Activated CD4-positive, alpha-beta T cell treated with anti-CD3 and anti-CD28 coated beads for 36 hours (primary cell): ENCODE measurements at regions not wholly inside any gene's neighbourhood (a gene's known extent, or its start where the extent isn't known, plus 50 kb on each side); places are given as distances from the start of the nearest gene placed in this dataset.

ENCODE experiments used
- ATAC-seq: fragments of 200-7000 bp; cut with Tn5 transposase; one replicate; pipeline ENCODE4 v1.10.0; 2021; ENCODE audit warnings: mild to moderate bottlenecking, moderate library complexity
- CTCF ChIA-PET: fragments of 350-600 bp; sonication (Branson Sonifier 250); formaldehyde crosslinking; loops from one replicate; lab custom pipeline; 2021; ENCODE audit warnings: antibody characterized with exemption; lab: Charles Lee
- POLR2A ChIA-PET: fragments of 350-600 bp; sonication (Branson Sonifier 250); formaldehyde crosslinking; loops from one replicate; lab custom pipeline; 2021; ENCODE audit warnings: antibody characterized with exemption, inconsistent platforms; lab: Charles Lee
- DNase-seq: peaks from one replicate; pipeline ENCODE4 v3.0.0-alpha.2; 2020
- H3K27ac Mint-ChIP-seq: one replicate; pipeline ENCODE4 v1.8.0; 2021; ENCODE audit warnings: mixed read lengths
- H3K27me3 Mint-ChIP-seq: one replicate; pipeline ENCODE4 v1.8.0; 2021; ENCODE audit warnings: mixed read lengths
- H3K36me3 Mint-ChIP-seq: one replicate; pipeline ENCODE4 v1.8.0; 2021; ENCODE audit warnings: low read depth, mixed read lengths
- H3K4me1 Mint-ChIP-seq: one replicate; pipeline ENCODE4 v1.8.0; 2021; ENCODE audit warnings: mixed read lengths
- H3K4me3 Mint-ChIP-seq: one replicate; pipeline ENCODE4 v1.8.0; 2021; ENCODE audit warnings: mild to moderate bottlenecking, moderate library complexity, mixed read lengths
- H3K9me3 Mint-ChIP-seq: one replicate; pipeline ENCODE4 v1.8.0; 2021; ENCODE audit warnings: low read depth, mixed read lengths
- intact Hi-C, 2 experiments: fragments of 100-400 bp; cut with DNase I in 1 of 2; cut with micrococcal nuclease in 1 of 2; formaldehyde crosslinking; loops; one replicate each; pipeline versions ENCODE4 v1.14.2 to v1.15.1; 2022 to 2024; cut with DNase I, micrococcal nuclease

DNA sequence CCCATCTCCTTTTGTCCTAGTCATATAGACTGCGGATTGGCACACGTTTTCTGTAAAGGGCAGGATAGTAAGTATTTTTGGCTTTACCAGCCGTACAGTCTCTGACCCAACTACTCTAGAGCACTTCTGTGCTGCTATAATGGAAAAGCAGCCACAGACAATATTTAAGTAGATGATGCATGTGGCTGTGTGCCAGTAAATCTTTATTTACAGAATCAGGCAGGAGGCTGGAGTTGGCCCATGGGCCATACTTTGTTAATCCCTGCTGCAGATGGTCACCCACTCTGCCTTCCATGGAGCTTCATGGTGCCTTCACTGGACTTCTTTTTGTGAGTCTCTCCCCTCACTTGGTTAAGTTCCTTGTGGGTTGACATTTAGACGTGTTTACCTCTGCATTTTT lies 584.5 kb upstream of the TBX3 start:
- Mint-ChIP-seq H3K27me3 (no peaks in the 10 kb centered on the region), H3K4me3 (no peak overlapping the region), H3K9me3 (no peaks in the 10 kb centered on the region), H3K36me3 (no peaks in the 10 kb centered on the region), H3K4me1 (no peaks in the 10 kb centered on the region), H3K27ac (no peak overlapping the region)
- ChIA-PET CTCF (no interaction called here), POLR2A (no interaction called here)
- ATAC-seq (no peak), DNase-seq (no peak)
- intact Hi-C loops = no loop called here

DNA sequence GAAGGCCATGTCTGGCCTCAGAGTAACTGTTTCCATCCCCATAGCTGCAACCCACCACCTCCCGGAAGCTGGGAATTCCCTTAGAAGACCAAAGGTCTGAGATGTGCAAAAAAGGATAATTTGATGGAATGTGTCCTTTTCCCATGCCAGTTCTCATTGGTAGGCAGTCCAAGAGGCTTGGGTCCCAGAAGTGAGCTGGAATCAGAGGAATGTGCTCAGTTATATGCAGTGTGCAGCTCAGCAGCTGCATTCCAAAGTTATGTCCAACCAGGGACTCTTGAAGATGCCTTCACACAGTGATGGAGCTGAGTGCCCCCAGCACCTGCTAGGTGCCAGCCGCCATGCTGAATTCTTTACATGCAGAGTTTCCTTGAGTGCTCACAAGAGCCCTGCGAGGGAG lies 583.9 kb upstream of the TBX3 start:
- Mint-ChIP-seq H3K4me3 (no peak overlapping the region), H3K27me3 (no peaks in the 10 kb centered on the region), H3K9me3 (no peaks in the 10 kb centered on the region), H3K36me3 (no peaks in the 10 kb centered on the region), H3K4me1 (no peaks in the 10 kb centered on the region), H3K27ac (no peak overlapping the region)
- ChIA-PET CTCF (no interaction called here), POLR2A (no interaction called here)
- no peak for ATAC-seq
- DNase-seq = no peak
- intact Hi-C loops = no loop called here

DNA sequence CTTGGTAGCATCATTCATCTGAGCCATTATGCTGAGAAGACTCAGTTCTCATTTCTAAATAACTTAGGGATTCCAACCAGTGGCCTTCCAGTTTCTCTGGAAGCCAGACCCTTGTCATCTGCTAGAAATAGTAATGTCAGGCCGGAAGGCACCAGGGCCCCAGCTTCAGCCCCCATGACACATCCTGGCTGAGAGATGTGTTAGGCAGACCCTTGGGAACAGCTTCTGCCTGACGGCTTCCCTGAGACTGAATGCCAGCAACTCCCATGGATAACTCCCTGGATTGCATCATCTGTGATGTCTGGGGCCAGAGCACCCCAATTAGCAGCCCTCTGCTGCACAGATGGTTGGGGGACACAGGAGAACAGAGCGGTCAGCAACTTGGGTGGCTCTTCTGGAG lies 583.5 kb upstream of the TBX3 start:
- ChIA-PET CTCF (no interaction called here), POLR2A (no interaction called here)
- Mint-ChIP-seq H3K4me3 (no peak overlapping the region), H3K4me1 (no peaks in the 10 kb centered on the region), H3K9me3 (no peaks in the 10 kb centered on the region), H3K36me3 (no peaks in the 10 kb centered on the region), H3K27ac (no peak overlapping the region), H3K27me3 (no peaks in the 10 kb centered on the region)
- DNase-seq = no peak
- intact Hi-C loops = no loop called here
- no peak for ATAC-seq

DNA sequence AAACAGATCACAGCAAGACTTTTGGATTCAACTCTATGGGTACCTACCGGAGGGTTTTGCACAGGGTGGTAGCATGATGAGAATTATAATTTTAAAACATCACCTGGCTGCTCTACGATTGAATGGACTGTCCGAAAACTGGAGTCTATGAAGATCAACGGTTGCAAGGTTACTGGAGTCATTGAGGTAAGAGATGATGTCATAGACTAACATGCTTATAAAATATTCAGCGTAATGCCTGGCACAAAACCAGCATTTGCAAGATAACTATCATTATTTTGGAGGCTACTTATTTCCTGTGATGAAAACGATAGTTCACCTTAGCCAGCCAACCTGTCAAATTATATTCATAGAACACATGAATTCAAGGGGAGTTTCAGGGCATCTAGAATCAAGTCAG lies 580.6 kb upstream of the TBX3 start:
- H3K4me3 Mint-ChIP-seq = no peak overlapping the region
- ATAC-seq = no peak
- H3K36me3 Mint-ChIP-seq = no peaks in the 10 kb centered on the region
- no peaks in the 10 kb centered on the region for H3K4me1 Mint-ChIP-seq
- intact Hi-C loops = no loop called here
- CTCF ChIA-PET = no interaction called here
- no peaks in the 10 kb centered on the region for H3K27me3 Mint-ChIP-seq
- H3K27ac Mint-ChIP-seq = no peak overlapping the region
- POLR2A ChIA-PET = no interaction called here
- H3K9me3 Mint-ChIP-seq = no peaks in the 10 kb centered on the region
- no peak for DNase-seq

DNA sequence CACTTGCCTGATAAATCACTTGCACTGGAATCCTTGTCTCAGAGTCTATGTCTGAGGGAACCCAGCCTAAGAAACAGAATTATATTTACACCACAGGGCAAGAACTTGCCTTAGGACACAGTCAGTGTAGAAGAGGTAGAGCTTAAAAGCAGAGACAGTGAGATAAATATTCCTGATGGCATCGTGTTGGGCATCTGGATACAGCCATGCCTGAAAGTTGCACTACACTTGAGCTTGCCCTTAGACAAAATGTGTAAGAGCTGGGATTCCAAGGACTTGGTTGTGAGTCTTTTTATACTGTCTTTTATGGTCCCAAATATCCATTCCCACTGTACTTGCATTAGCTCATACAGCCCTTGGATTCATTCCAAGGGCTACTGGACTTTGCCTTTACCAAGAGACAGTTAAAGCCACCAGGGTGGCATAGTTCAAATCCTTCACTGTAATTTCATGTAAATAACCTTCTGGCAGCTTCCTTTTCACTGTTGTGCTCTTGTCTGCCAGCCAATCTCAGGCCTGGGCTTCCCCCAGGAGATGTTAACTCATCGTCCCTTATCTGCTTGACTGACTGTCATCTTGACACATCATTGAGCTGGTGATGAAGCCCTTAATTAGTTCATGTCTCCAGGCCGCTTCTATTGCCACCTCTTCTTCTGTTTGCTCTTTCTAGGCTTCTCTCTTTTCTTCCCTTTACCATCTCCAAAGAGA lies 577.9 kb upstream of the TBX3 start:
- Mint-ChIP-seq H3K36me3 (no peaks in the 10 kb centered on the region), H3K27me3 (no peaks in the 10 kb centered on the region), H3K4me3 (no peak overlapping the region), H3K27ac (no peak overlapping the region), H3K9me3 (no peaks in the 10 kb centered on the region), H3K4me1 (no peaks in the 10 kb centered on the region)
- DNase-seq (no peak), ATAC-seq (no peak)
- POLR2A ChIA-PET = interaction anchor here (0.6 kb wide), 1 partner anchor 46 kb away, joined by 3 read pairs; no protein-coding TSS in a partner anchor
- CTCF ChIA-PET = interaction anchor here (0.7 kb wide), 1 partner anchor 1195 kb away, joined by 4 read pairs; no protein-coding TSS in a partner anchor
- intact Hi-C loops = no loop called here

DNA sequence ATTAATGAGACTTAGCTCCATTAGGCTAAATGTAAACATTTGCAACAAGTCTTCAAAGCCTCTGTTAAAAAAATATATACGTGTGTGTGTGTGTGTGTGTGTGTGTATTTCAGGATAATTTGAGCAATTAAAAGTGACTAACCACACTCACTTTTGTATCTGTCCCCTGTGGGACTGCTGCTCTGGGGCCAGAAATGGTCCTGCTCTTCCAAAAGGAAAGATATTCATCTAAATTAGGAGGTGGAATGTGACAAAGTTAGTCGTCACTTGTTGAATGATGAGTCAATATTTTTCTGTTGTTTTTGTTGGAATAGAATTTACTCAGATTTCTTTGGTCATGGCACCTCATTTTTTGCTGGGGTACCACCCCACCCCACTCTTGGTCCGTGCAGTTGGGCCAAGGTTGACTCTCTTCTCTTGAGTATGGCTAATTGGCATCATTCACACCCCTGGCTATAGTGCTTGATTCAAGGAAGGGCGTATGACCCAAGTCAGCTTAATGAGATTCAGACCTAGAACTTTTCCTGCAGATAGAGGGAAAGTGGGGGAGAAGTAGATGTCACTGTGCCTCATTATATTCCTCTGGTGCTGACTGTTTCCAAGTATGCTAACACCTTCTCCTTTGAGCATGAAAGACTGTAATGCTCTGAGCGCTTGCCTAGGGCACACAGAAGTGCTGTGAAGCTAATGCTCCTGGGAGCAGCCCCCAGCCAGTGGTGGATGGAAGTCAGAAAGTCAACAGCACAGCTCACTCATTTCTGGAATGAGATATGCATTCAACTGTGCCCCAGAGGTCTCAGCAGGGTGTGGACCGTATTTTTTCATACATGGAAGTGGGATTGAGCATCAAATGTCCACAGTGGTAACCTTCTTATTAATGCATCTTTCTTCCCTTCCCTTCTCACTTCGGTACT lies 577.0 kb upstream of the TBX3 start:
- Mint-ChIP-seq H3K4me1 (no peaks in the 10 kb centered on the region), H3K27me3 (no peaks in the 10 kb centered on the region), H3K27ac (no peak overlapping the region), H3K4me3 (no peak overlapping the region), H3K9me3 (no peaks in the 10 kb centered on the region), H3K36me3 (no peaks in the 10 kb centered on the region)
- DNase-seq (no peak), ATAC-seq (no peak)
- intact Hi-C loops = no loop called here
- ChIA-PET CTCF (no interaction called here), POLR2A (no interaction called here)

DNA sequence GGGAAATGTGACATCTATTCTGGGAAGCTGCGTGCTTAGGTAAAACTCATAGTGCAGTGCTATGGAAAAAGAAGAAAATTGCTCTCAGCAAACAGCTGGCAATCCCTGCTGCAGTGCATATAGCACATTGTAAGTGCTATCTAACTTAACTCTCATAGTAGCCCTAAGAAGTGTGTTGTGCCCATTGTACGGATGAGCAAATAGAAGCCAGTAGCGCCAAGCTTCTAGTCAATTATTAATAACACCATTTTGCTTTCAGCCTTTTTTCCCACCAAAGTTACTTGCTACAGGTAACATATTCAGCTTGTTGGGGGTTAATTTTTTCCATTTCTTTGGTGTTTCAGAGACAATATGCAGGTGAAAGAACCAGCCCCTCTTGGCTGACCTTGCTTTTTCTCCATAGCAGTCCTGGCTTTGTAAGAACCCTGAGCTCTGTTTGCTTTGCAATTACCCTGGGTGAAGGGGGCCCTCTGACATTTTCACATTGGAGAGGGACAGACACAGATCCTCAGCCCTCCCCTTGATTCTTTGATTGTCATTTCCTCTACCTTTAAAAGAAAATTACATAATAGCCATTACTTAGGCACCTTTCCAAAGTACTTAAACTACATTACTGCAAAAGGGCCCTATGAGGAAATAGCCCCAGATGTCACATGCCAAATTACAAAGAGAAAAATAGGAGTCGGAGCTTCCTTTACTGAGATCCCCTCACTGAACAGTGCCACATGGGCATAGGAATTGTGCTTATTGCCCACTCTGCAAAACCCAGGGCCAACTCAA lies 576.2 kb upstream of the TBX3 start:
- ChIA-PET POLR2A (no interaction called here), CTCF (no interaction called here)
- Mint-ChIP-seq H3K27me3 (no peaks in the 10 kb centered on the region), H3K27ac (no peak overlapping the region), H3K9me3 (no peaks in the 10 kb centered on the region), H3K4me1 (no peaks in the 10 kb centered on the region), H3K36me3 (no peaks in the 10 kb centered on the region), H3K4me3 (no peak overlapping the region)
- intact Hi-C loops = no loop called here
- DNase-seq (no peak), ATAC-seq (no peak)

DNA sequence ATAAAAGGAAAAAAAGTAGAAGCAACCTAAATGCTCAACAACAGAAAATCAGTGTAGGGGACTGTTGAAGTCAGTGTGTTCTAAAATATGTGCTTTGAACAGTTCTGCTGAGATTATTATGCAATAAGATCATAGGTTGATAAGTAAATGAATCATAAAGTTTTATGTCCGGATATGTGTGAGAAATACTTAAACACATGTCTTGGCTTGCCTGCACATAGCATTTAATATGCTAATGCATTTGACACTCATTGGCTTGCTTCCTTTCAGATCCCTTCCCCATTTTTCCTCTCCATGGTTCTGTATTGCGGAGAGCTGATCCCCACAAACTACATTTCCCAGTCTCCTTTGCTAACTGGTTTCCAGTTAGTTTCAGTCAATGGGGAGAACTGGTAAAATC lies 573.8 kb upstream of the TBX3 start:
- peaks cover under 1% of the 10 kb centered on the region for H3K9me3 Mint-ChIP-seq
- peaks cover under 1% of the 10 kb centered on the region for H3K27me3 Mint-ChIP-seq
- H3K27ac Mint-ChIP-seq = no peak overlapping the region
- H3K4me1 Mint-ChIP-seq = no peaks in the 10 kb centered on the region
- H3K36me3 Mint-ChIP-seq = no peaks in the 10 kb centered on the region
- intact Hi-C loops = no loop called here
- no peak overlapping the region for H3K4me3 Mint-ChIP-seq
- no peak for DNase-seq
- no peak for ATAC-seq
- ChIA-PET CTCF (no interaction called here), POLR2A (no interaction called here)

DNA sequence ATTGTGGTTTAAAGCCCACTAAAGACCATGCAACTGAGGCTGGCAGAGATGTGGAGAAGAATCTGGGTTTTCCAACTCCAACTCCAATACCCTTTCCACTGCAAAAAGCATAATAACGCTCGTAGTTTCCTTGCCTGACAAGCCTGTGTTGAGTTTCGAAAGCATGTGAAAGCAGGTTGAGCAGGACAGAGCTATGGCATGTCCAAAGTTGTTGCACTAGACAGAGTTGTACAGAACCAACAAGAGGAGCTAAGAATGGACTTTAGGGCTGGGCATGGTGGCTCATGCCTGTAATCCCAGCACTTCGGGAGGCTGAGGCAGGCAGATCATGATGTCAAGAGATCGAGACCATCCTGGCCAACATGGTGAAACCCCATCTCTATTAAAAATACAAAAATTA lies 572.0 kb upstream of the TBX3 start:
- CTCF ChIA-PET = interaction anchor here (0.7 kb wide), 1 partner anchor 1332 kb away, joined by 3 read pairs; no protein-coding TSS in a partner anchor
- no peak for DNase-seq
- Mint-ChIP-seq H3K4me3 (no peak overlapping the region), H3K27me3 (peaks cover 3% of the 10 kb centered on the region), H3K9me3 (peaks cover 6% of the 10 kb centered on the region), H3K4me1 (no peaks in the 10 kb centered on the region), H3K27ac (no peak overlapping the region), H3K36me3 (no peaks in the 10 kb centered on the region)
- ATAC-seq = no peak
- intact Hi-C loops = no loop called here
- POLR2A ChIA-PET = no interaction called here

DNA sequence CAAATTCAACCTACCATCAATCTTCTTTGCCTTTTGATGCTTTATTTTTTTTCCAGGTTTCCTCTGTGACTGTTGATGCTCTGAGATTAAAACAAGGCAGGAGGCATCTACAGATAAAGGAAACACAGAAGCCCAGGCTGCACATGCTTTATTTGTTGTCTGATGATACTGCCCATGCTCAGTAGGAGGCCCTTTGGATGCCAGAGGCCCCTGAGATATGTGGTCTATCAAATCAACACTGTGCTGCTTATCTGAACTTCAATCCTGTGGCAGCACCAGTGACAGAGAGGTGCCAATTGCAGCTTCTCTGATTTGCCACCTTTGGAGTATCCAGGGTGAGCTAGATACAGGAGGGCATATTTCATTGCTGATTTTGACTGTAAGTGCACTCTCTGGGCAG lies 571.3 kb upstream of the TBX3 start:
- CTCF ChIA-PET = no interaction called here
- H3K9me3 Mint-ChIP-seq = peaks cover 6% of the 10 kb centered on the region
- POLR2A ChIA-PET = no interaction called here
- peaks cover 3% of the 10 kb centered on the region for H3K27me3 Mint-ChIP-seq
- intact Hi-C loops = no loop called here
- DNase-seq = no peak
- H3K27ac Mint-ChIP-seq = no peak overlapping the region
- H3K4me3 Mint-ChIP-seq = no peak overlapping the region
- H3K36me3 Mint-ChIP-seq = no peaks in the 10 kb centered on the region
- H3K4me1 Mint-ChIP-seq = no peaks in the 10 kb centered on the region
- no peak for ATAC-seq

DNA sequence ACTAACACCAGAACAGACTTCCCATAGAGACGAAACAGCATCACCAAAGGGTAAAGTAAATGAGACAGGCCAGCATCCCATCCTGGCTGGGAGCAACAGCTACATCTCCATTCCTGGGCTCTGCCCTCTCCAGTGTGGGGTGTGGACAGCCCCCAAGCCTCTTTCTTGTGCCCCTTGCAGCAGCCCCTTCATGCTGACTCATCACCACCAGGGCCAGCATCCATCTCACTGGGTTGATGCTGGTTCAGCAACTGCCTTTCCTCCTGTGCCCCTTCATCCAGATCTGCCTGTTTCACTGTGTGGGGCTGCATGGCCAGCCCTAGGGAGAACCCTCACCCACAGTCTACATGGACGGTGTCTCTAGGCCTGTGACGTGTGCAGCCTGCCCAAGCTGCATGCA lies 569.1 kb upstream of the TBX3 start:
- Mint-ChIP-seq H3K36me3 (no peaks in the 10 kb centered on the region), H3K4me1 (no peaks in the 10 kb centered on the region), H3K9me3 (peaks cover 10% of the 10 kb centered on the region), H3K27me3 (peaks cover 3% of the 10 kb centered on the region), H3K27ac (no peak overlapping the region), H3K4me3 (no peak overlapping the region)
- POLR2A ChIA-PET = no interaction called here
- CTCF ChIA-PET = no interaction called here
- intact Hi-C loops = no loop called here
- ATAC-seq = no peak
- DNase-seq = no peak
